Lung (tissue), 11 donors: ENCODE measurements at regions not wholly inside any gene's neighbourhood (a gene's known extent, or its start where the extent isn't known, plus 50 kb on each side); places are given as distances from the start of the nearest gene placed in this dataset.
"Not testable (repeated sequence)": the region's sequence is repeated elsewhere in the genome, so short reads cannot be mapped to it uniquely, and the experiment has no call there.

Experiments used
- ATAC-seq: fragments of 200-7000 bp; cut with Tn5 transposase; one replicate; pipeline ENCODE4 v1.9.1; 2020; ENCODE audit warnings: moderate number of reproducible peaks; ENCODE audit not compliant: insufficient read depth, low FRiP score
- DNase-seq, 3 donors: peaks; one replicate each; pipeline ENCODE4 v3.0.0-alpha.2; 2013 to 2017
- H3K27ac ChIP-seq, 2 donors: one replicate each; pipeline ENCODE4 v1.5.1; 2013; ENCODE audit warnings: mild to moderate bottlenecking in 2 of 2, moderate library complexity in 2 of 2, control low read depth in 1 of 2, inconsistent platforms in 1 of 2, low read depth in 1 of 2, low read length in 1 of 2
- H3K27me3 ChIP-seq, 3 donors: one replicate each; pipeline ENCODE4 v1.5.1; 2013; ENCODE audit warnings: low read length in 2 of 3; ENCODE audit not compliant: control insufficient read depth in 3 of 3, insufficient read depth in 3 of 3
- H3K36me3 ChIP-seq, 4 donors: one replicate each; pipeline ENCODE4 v1.5.1; 2013; ENCODE audit warnings: low read length in 4 of 4, mild to moderate bottlenecking in 1 of 4, moderate library complexity in 1 of 4; ENCODE audit not compliant: control insufficient read depth in 4 of 4, insufficient read depth in 4 of 4
- H3K4me1 ChIP-seq, 5 donors: one replicate each; pipeline ENCODE4 v1.5.1; 2013; ENCODE audit warnings: low read length in 5 of 5, mild to moderate bottlenecking in 2 of 5, moderate library complexity in 1 of 5; ENCODE audit not compliant: control insufficient read depth in 5 of 5, insufficient read depth in 5 of 5
- H3K4me3 ChIP-seq: one replicate; pipeline ENCODE4 v1.5.1; 2013; ENCODE audit warnings: mild to moderate bottlenecking, control low read depth, moderate library complexity
- H3K9ac ChIP-seq, 2 donors: one replicate each; pipeline ENCODE4 v1.5.1; 2013; ENCODE audit warnings: low read length in 2 of 2, control low read depth in 1 of 2; ENCODE audit not compliant: insufficient read depth in 1 of 2
- H3K9me3 ChIP-seq, 4 donors: one replicate each; pipeline ENCODE4 v1.5.1; 2013; ENCODE audit warnings: low read length in 3 of 4, mild to moderate bottlenecking in 1 of 4, moderate library complexity in 1 of 4; ENCODE audit not compliant: control insufficient read depth in 4 of 4, insufficient read depth in 3 of 4
- CTCF ChIP-seq: IDR thresholded peaks from 2 replicates; pipeline ENCODE4 v1.5.1; 2012; ENCODE audit warnings: mild to moderate bottlenecking; ENCODE audit errors: control extremely low read depth, extremely low read depth
- WGBS, 2 donors: extraction: QIAGEN DNeasy Blood & Tissue Kit; methylation state at CpG; one replicate each; pipeline ENCODE4 v1.1.7; 2013; 5-methylcytosine and 5-hydroxymethylcytosine counted together
- donor health status: control.
- donor health status: control.
- donor health status: Bipolar disorder and iron deficiency.
- donor health status: healthy.
- donor health status: DM: yes; HTN: yes; CAD: no.

DNA sequence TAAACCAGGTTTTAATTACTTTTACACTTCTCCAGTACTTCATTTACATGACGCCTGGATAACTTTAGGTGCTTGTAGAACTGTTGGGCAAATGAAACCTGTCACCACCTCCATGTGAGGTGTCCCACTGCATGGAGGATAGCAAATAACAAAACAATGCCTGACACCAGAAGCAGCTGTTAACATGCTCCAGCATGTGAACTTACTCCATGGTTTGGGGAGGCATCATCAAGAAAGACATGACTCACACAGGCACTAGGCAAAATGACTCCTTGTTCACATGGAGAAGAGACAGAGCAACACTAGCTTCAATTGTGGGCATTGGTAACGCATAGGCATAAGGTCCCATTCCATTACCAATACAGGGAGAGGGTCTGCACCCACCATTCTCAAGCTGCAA, 198.1 kb upstream of the F9 start:
- Histone ChIP-seq H3K36me3 (no peaks in the 10 kb centered on the region), H3K9me3 (no peaks in the 10 kb centered on the region), H3K27ac (no peak overlapping the region), H3K4me1 (no peaks in the 10 kb centered on the region), H3K27me3 (no peaks in the 10 kb centered on the region), H3K4me3 (no peak overlapping the region), H3K9ac (no peak overlapping the region)
- TF ChIP-seq CTCF = no peak
- DNase-seq (no peak), ATAC-seq (no peak)
- WGBS, 2 donors = 87 to 95% methylated on average over 2 of the region's 2 CpGs

DNA sequence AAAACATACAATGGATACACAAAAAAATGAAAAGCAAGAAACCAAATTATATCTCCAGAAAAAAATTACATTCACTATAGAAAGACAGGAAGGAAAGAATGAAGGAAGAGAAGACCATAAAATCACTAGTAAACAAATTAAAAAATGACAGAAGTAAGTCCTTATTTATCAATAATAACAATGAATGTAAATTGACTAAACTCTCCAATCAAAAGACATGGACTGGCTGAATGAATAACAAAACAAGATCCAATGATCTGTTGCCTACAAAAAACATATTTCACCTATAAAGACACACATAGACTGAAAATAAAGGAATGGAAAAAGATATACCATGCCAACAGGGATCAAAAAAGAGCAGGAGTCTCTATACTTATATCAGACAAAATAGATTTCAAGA, 203.2 kb upstream of the F9 start:
- Histone ChIP-seq H3K4me1 (no peaks in the 10 kb centered on the region), H3K4me3 (no peak overlapping the region), H3K9ac (no peak overlapping the region), H3K27ac (no peak overlapping the region), H3K36me3 (no peaks in the 10 kb centered on the region), H3K9me3 (peaks cover 0 to 4% (median 0%) of the 10 kb centered on the region in 4 donors), H3K27me3 (no peaks in the 10 kb centered on the region)
- TF ChIP-seq CTCF = no peak
- no peak for DNase-seq
- ATAC-seq = no peak

- WGBS, 2 donors = 65 to 79% methylated on average over 2 of the region's 2 CpGs
- peak in 1 of 3 donors; percentile 12 for DNase-seq
- no peak overlapping the region for H3K27ac ChIP-seq
- H3K9ac ChIP-seq = no peak overlapping the region
- H3K36me3 ChIP-seq = no peaks in the 10 kb centered on the region
- no peaks in the 10 kb centered on the region for H3K4me1 ChIP-seq
- peaks cover 0 to 4% (median 0%) of the 10 kb centered on the region in 4 donors for H3K9me3 ChIP-seq
- ATAC-seq = no peak
- no peak for TF ChIP-seq CTCF
- no peak overlapping the region for H3K4me3 ChIP-seq
- no peaks in the 10 kb centered on the region for H3K27me3 ChIP-seq
Measured at GRCh38 chrX:139324756-139325155, 205.8 kb upstream of the F9 start.

- H3K36me3 ChIP-seq, DNase-seq, H3K27me3 ChIP-seq, H3K4me1 ChIP-seq, H3K4me3 ChIP-seq, H3K9ac ChIP-seq, H3K27ac ChIP-seq, H3K9me3 ChIP-seq, ATAC-seq: not testable (repeated sequence)
- WGBS, 2 donors = 94 to 98% methylated on average over 21 to 38 of the region's 38 CpGs
Measured at GRCh38 chrX:139320661-139321354, 209.7 kb upstream of the F9 start.

DNA sequence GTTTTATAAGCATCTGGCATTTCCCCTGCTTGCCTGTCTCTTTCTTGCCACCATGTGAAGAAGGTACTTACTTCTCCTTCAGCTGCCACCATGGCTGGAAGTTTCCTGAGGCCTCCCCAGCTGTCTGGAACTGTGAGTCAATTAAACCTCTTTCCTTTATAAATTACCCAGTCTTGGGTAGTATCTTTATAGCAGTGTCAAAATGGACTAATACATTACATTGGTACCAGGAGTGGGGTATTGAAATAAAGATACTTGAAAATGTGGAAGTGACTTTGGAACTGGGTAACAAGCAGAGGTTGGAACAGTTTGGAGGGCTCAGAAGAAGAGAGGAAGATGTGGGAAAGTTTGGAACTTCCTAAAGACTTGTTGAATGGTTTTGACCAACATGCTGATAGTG, 223.9 kb upstream of the F9 start:
- DNase-seq, ATAC-seq, H3K27me3 ChIP-seq, H3K36me3 ChIP-seq, H3K4me3 ChIP-seq, H3K9ac ChIP-seq, H3K4me1 ChIP-seq, H3K27ac ChIP-seq, H3K9me3 ChIP-seq: not testable (repeated sequence)
